PC-3 (cell line): ENCODE measurements at regions not wholly inside any gene's neighbourhood (a gene's known extent, or its start where the extent isn't known, plus 50 kb on each side); places are given as distances from the start of the nearest gene placed in this dataset.
"Not testable (repeated sequence)": the region's sequence is repeated elsewhere in the genome, so short reads cannot be mapped to it uniquely, and the experiment has no call there.

Source experiments
- ATAC-seq: fragments of 200-7000 bp; cut with Tn5 transposase; 2 replicates; pipeline ENCODE4 v1.9.1; 2020; ENCODE audit warnings: mild to moderate bottlenecking, moderate library complexity
- BruUV-seq: library from RNA; stranded (reverse); fragments of 400-500 nt; replicated peaks from 2 replicates; lab custom pipeline; 2021; lab: Mats Ljungman, UMichigan
- CTCF ChIA-PET: fragments of 300-600 bp; sonication (Branson Sonifier 250); formaldehyde crosslinking; loops from one replicate; lab custom pipeline; 2022; ENCODE audit warnings: antibody characterized with exemption; lab: Charles Lee
- POLR2A ChIA-PET: fragments of 300-600 bp; sonication (Branson Sonifier 250); formaldehyde crosslinking; loops from one replicate; lab custom pipeline; 2022; ENCODE audit warnings: antibody characterized with exemption; ENCODE audit not compliant: unreplicated experiment; lab: Charles Lee
- DNase-seq: peaks from one replicate; pipeline ENCODE4 v3.0.0-alpha.2; 2015
- H2AFZ ChIP-seq: fragments of 300-600 bp; sonication (generic); 2 replicates; pipeline ENCODE4 v1.6.0; 2016; ENCODE audit warnings: antibody characterized with exemption, low read length
- H3F3A ChIP-seq: fragments of 300-600 bp; sonication (generic); one replicate; pipeline ENCODE4 v1.6.0; 2017; ENCODE audit warnings: antibody characterized with exemption, low read length, control low read depth, mild to moderate bottlenecking; ENCODE audit not compliant: unreplicated experiment
- H3K27ac ChIP-seq: fragments of 300-600 bp; sonication (generic); 2 replicates; pipeline ENCODE4 v1.5.1; 2016; ENCODE audit warnings: mild to moderate bottlenecking, low read length
- H3K27me3 ChIP-seq: fragments of 300-600 bp; sonication (generic); 2 replicates; pipeline ENCODE4 v1.6.1; 2016; ENCODE audit warnings: low read length, mixed read lengths
- H3K36me3 ChIP-seq: fragments of 300-600 bp; sonication (generic); 2 replicates; pipeline ENCODE4 v1.6.1; 2016; ENCODE audit warnings: low read depth, mixed run types, low read length, mixed read lengths
- H3K4me1 ChIP-seq: fragments of 300-600 bp; sonication (generic); 2 replicates; pipeline ENCODE4 v1.5.1; 2016; ENCODE audit warnings: low read length; ENCODE audit not compliant: insufficient read depth
- H3K4me2 ChIP-seq: fragments of 300-600 bp; sonication (generic); 2 replicates; pipeline ENCODE4 v1.6.0; 2016; ENCODE audit warnings: low read length
- H3K4me3 ChIP-seq: fragments of 300-600 bp; sonication (generic); 2 replicates; pipeline ENCODE4 v1.5.1; 2016; ENCODE audit warnings: mild to moderate bottlenecking, low read length, mixed read lengths
- H3K79me2 ChIP-seq: fragments of 300-600 bp; sonication (generic); 2 replicates; pipeline ENCODE4 v1.6.1; 2017; ENCODE audit warnings: low read length, mixed read lengths
- H3K9ac ChIP-seq: fragments of 300-600 bp; sonication (generic); 2 replicates; pipeline ENCODE4 v1.6.0; 2016; ENCODE audit warnings: mild to moderate bottlenecking, low read length
- H3K9me2 ChIP-seq: fragments of 300-600 bp; sonication (generic); replicated peaks from 2 replicates; pipeline ENCODE4 v1.6.1; 2016; ENCODE audit warnings: mixed run types, low read length, mixed read lengths
- H3K9me3 ChIP-seq: fragments of 300-600 bp; sonication (generic); 2 replicates; pipeline ENCODE4 v1.6.1; 2016; ENCODE audit warnings: low read length, mixed read lengths
- H4K20me1 ChIP-seq: fragments of 300-600 bp; sonication (generic); 2 replicates; pipeline ENCODE4 v1.6.1; 2016; ENCODE audit warnings: low read length, mixed read lengths
- CTCF ChIP-seq: fragments of 300-600 bp; sonication (generic); conservative IDR thresholded peaks from 2 replicates; pipeline ENCODE4 v1.5.1; 2017; ENCODE audit warnings: antibody characterized with exemption, low read depth, mild to moderate bottlenecking, low read length
- EZH2 ChIP-seq: fragments of 300-600 bp; sonication (generic); IDR thresholded peaks from one replicate; pipeline ENCODE4 v1.6.1; 2017; ENCODE audit warnings: antibody characterized with exemption, mild to moderate bottlenecking, low read length; ENCODE audit not compliant: unreplicated experiment
- EZH2phosphoT487 ChIP-seq: fragments of 300-600 bp; sonication (generic); IDR thresholded peaks from 2 replicates; pipeline ENCODE4 v1.6.1; 2018; ENCODE audit warnings: mild to moderate bottlenecking, antibody characterized with exemption, low read length, borderline replicate concordance
- intact Hi-C: fragments of 100-400 bp; cut with micrococcal nuclease; formaldehyde crosslinking; loops from 2 replicates; pipeline ENCODE4 v1.9.0; 2023

GRCh38 chr7:152579070-152579469, 96.9 kb downstream of the XRCC2 start:
- H3K4me2 ChIP-seq: no peak overlapping the region
- H3K9me2 ChIP-seq: no peaks in the 10 kb centered on the region
- ATAC-seq (no peak), DNase-seq (no peak)
- no peaks in the 10 kb centered on the region for H3K9me3 ChIP-seq
- H2AFZ ChIP-seq: no peak overlapping the region
- no peaks in the 10 kb centered on the region for H3K79me2 ChIP-seq
- H3K4me1 ChIP-seq: no peaks in the 10 kb centered on the region
- H3F3A ChIP-seq: no peaks in the 10 kb centered on the region
- ChIA-PET CTCF (no interaction called here), POLR2A (no interaction called here)
- H3K4me3 ChIP-seq: no peak overlapping the region
- no peaks in the 10 kb centered on the region for H3K36me3 ChIP-seq
- no peaks in the 10 kb centered on the region for H4K20me1 ChIP-seq
- intact Hi-C loops: no loop called here
- no peak for TF ChIP-seq EZH2phosphoT487
- no peak for TF ChIP-seq EZH2
- no peak for TF ChIP-seq CTCF
- H3K27me3 ChIP-seq: no peaks in the 10 kb centered on the region
- no peak overlapping the region for H3K27ac ChIP-seq
- no peak overlapping the region for H3K9ac ChIP-seq
- no TSS peak for BruUV-seq

- H3K4me1 ChIP-seq: no peaks in the 10 kb centered on the region
- no peak for TF ChIP-seq EZH2phosphoT487
- no peak for TF ChIP-seq CTCF
- no peak for TF ChIP-seq EZH2
- no peaks in the 10 kb centered on the region for H3K36me3 ChIP-seq
- no peak overlapping the region for H3K9ac ChIP-seq
- no peak for ATAC-seq
- H3K27ac ChIP-seq: no peak overlapping the region
- ChIA-PET CTCF (no interaction called here), POLR2A (no interaction called here)
- H2AFZ ChIP-seq: no peak overlapping the region
- no peaks in the 10 kb centered on the region for H3K27me3 ChIP-seq
- DNase-seq: no peak
- intact Hi-C loops: no loop called here
- H3K79me2 ChIP-seq: no peaks in the 10 kb centered on the region
- no peak overlapping the region for H3K4me3 ChIP-seq
- no TSS peak for BruUV-seq
- no peaks in the 10 kb centered on the region for H3K9me2 ChIP-seq
- H3K9me3 ChIP-seq: no peaks in the 10 kb centered on the region
- no peak overlapping the region for H3K4me2 ChIP-seq
- H4K20me1 ChIP-seq: no peaks in the 10 kb centered on the region
- no peaks in the 10 kb centered on the region for H3F3A ChIP-seq
Measured at GRCh38 chr7:152577339-152577738, 98.6 kb downstream of the XRCC2 start.

- Histone ChIP-seq H3K4me2 (no peak overlapping the region), H2AFZ (no peak overlapping the region), H3K9me2 (no peaks in the 10 kb centered on the region), H4K20me1 (no peaks in the 10 kb centered on the region), H3K79me2 (no peaks in the 10 kb centered on the region), H3K27ac (no peak overlapping the region), H3K9ac (no peak overlapping the region), H3K4me1 (no peaks in the 10 kb centered on the region), H3K4me3 (no peak overlapping the region), H3K36me3 (no peaks in the 10 kb centered on the region), H3K9me3 (no peaks in the 10 kb centered on the region), H3K27me3 (no peaks in the 10 kb centered on the region), H3F3A (no peaks in the 10 kb centered on the region)
- intact Hi-C loops: no loop called here
- TF ChIP-seq EZH2phosphoT487 (no peak), EZH2 (no peak), CTCF (no peak)
- DNase-seq (no peak), ATAC-seq (no peak)
- BruUV-seq: no TSS peak
- ChIA-PET CTCF (no interaction called here), POLR2A (no interaction called here)
Measured at GRCh38 chr7:152574892-152575548, 100.9 kb downstream of the XRCC2 start.

- H3K4me1 ChIP-seq, H3K36me3 ChIP-seq, H2AFZ ChIP-seq, CTCF ChIA-PET, H3K27ac ChIP-seq, H3K79me2 ChIP-seq, BruUV-seq, H3K9ac ChIP-seq, H3K27me3 ChIP-seq, H3F3A ChIP-seq, intact Hi-C loops, H3K4me2 ChIP-seq, H3K9me2 ChIP-seq, DNase-seq, H3K4me3 ChIP-seq, ATAC-seq, H3K9me3 ChIP-seq, POLR2A ChIA-PET, H4K20me1 ChIP-seq: not testable (repeated sequence)
Measured at GRCh38 chr7:152573186-152573585, 102.8 kb downstream of the XRCC2 start.
